ENCODE measurements at regions not wholly inside any gene's neighbourhood (a gene's known extent, or its start where the extent isn't known, plus 50 kb on each side); places are given as distances from the start of the nearest gene placed in this dataset.

- no peaks in the 10 kb centered on the region for H3K27me3 ChIP-seq
- no peaks in the 10 kb centered on the region for H3K36me3 ChIP-seq
- peaks cover 4% of the 10 kb centered on the region for H3K4me1 ChIP-seq
- DNase-seq: no peak
- no peak overlapping the region for H3K9ac ChIP-seq (ENCODE audit: low read depth in 2 of 2, low read length in 2 of 2)
- H3K4me3 ChIP-seq: no peak overlapping the region
- H3K27ac ChIP-seq: no peak overlapping the region
- H3K9me3 ChIP-seq: no peaks in the 10 kb centered on the region
- TF ChIP-seq CTCF (IDR thresholded peaks at IDR 0.05): no peak
- intact Hi-C loops (cut with DNase I): no loop called here
Measured at GRCh38 chr7:137094-137891, 55.1 kb upstream of the FAM20C start.

DNA sequence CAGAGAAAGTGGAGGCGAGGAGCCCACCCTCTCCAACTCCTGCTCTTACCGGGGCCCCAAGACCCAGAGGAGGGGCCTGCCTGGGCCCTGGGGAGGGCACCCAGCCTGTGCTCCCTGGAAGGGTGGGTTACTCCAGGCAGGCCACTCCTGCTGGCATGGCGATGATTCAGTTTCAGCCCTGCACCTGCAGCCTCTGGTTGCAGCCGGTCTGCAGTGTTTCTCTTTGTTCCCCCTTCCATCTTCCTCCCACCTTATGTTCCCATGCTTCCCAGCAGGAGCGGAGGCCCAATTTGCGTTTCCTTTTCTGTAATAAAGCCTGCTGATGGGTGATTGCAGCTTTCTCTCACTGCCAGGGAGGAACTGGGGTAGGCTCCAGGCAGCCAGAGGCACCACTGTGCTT lies 53.2 kb upstream of the FAM20C start:
- H3K4me1 ChIP-seq: peaks cover 4% of the 10 kb centered on the region
- no peaks in the 10 kb centered on the region for H3K27me3 ChIP-seq
- no peak overlapping the region for H3K4me3 ChIP-seq
- no peak overlapping the region for H3K27ac ChIP-seq
- no peaks in the 10 kb centered on the region for H3K36me3 ChIP-seq
- peak; percentile 13 for DNase-seq
- no peaks in the 10 kb centered on the region for H3K9me3 ChIP-seq
- intact Hi-C loops (cut with DNase I): no loop called here
- H3K9ac ChIP-seq (ENCODE audit: low read depth in 2 of 2, low read length in 2 of 2): no peak overlapping the region
- TF ChIP-seq CTCF (IDR thresholded peaks at IDR 0.05): no peak

GRCh38 chr7:139561-140243 lies 52.7 kb upstream of the FAM20C start:
- Histone ChIP-seq H3K4me1 (peaks cover 4% of the 10 kb centered on the region), H3K27ac (no peak overlapping the region), H3K36me3 (no peaks in the 10 kb centered on the region), H3K27me3 (no peaks in the 10 kb centered on the region), H3K9ac (ENCODE audit: low read depth in 2 of 2, low read length in 2 of 2) (no peak overlapping the region), H3K9me3 (no peaks in the 10 kb centered on the region), H3K4me3 (no peak overlapping the region)
- DNase-seq: peak; percentile 4
- TF ChIP-seq CTCF (IDR thresholded peaks at IDR 0.05): no peak
- intact Hi-C loops (cut with DNase I): no loop called here

GRCh38 chr7:140996-141395 lies 51.4 kb upstream of the FAM20C start:
- H3K4me3 ChIP-seq: no peak overlapping the region
- no peak overlapping the region for H3K27ac ChIP-seq
- no peaks in the 10 kb centered on the region for H3K36me3 ChIP-seq
- no peaks in the 10 kb centered on the region for H3K9me3 ChIP-seq
- H3K4me1 ChIP-seq: peaks cover 4% of the 10 kb centered on the region
- TF ChIP-seq CTCF (IDR thresholded peaks at IDR 0.05): no peak
- no peak for DNase-seq
- intact Hi-C loops (cut with DNase I): no loop called here
- H3K9ac ChIP-seq (ENCODE audit: low read depth in 2 of 2, low read length in 2 of 2): no peak overlapping the region
- H3K27me3 ChIP-seq: no peaks in the 10 kb centered on the region

- peaks cover 4% of the 10 kb centered on the region for H3K4me1 ChIP-seq
- no peaks in the 10 kb centered on the region for H3K27me3 ChIP-seq
- H3K9me3 ChIP-seq: no peaks in the 10 kb centered on the region
- peak; percentile 72 for DNase-seq
- no peak overlapping the region for H3K27ac ChIP-seq
- intact Hi-C loops (cut with DNase I): no loop called here
- H3K36me3 ChIP-seq: no peaks in the 10 kb centered on the region
- H3K4me3 ChIP-seq: no peak overlapping the region
- no peak overlapping the region for H3K9ac ChIP-seq (ENCODE audit: low read depth in 2 of 2, low read length in 2 of 2)
- TF ChIP-seq CTCF (IDR thresholded peaks at IDR 0.05): no peak
Measured at GRCh38 chr7:142248-142941, 50.0 kb upstream of the FAM20C start.

Measured in colonic mucosa (tissue), 4 donors.